HepG2 (cell line): ENCODE measurements at regions not wholly inside any gene's neighbourhood (a gene's known extent, or its start where the extent isn't known, plus 50 kb on each side); places are given as distances from the start of the nearest gene placed in this dataset.

Experiments
- ATAC-seq: fragments of 200-7000 bp; cut with Tn5 transposase; 3 replicates; pipeline ENCODE4 v1.9.1; 2020; ENCODE audit warnings: mild to moderate bottlenecking, moderate library complexity
- BruUV-seq: library from RNA; stranded (reverse); fragments of 400-500 nt; replicated peaks from 2 replicates; lab custom pipeline; 2021; lab: Mats Ljungman, UMichigan
- CTCF ChIA-PET: fragments of 300-600 bp; formaldehyde crosslinking; extraction: SDS; loops from one replicate; lab custom pipeline; 2021; ENCODE audit warnings: low total read pairs, inconsistent platforms, low intra/inter-chr PET ratio; lab: Yijun Ruan, JAX
- POLR2A ChIA-PET: fragments of 350-600 bp; sonication (Branson Sonifier 250); formaldehyde crosslinking; loops from one replicate; lab custom pipeline; 2020; ENCODE audit warnings: antibody characterized with exemption, inconsistent platforms; lab: Yijun Ruan, JAX
- DNase-seq: peaks from one replicate; pipeline ENCODE4 v3.0.0-alpha.2; 2015; ENCODE audit warnings: low spot score
- FAIRE-seq: peaks from 3 replicates; lab custom pipeline; 2011; peaks lifted over from hg19 to GRCh38; lab: Jason Lieb, UNC
- H2AFZ ChIP-seq: one replicate; pipeline ENCODE4 v1.6.1; 2011; ENCODE audit warnings: low read length, inconsistent platforms
- H3K27ac ChIP-seq: fragments of 300-600 bp; 3 replicates; pipeline ENCODE4 v1.8.0; 2011; ENCODE audit warnings: mixed run types, mild to moderate bottlenecking, mixed read lengths, low read length, inconsistent platforms; ENCODE audit not compliant: insufficient read depth; ENCODE audit errors: extremely low read length
- H3K27me3 ChIP-seq, 2 experiments: fragments of 200-600 bp in 1 of 2; 2 replicates in 1 of 2; 3 replicates in 1 of 2; pipeline versions ENCODE4 v1.6.0 to v1.8.0; 2011; ENCODE audit warnings: low read length in 2 of 2, mild to moderate bottlenecking in 2 of 2, moderate library complexity in 2 of 2, inconsistent platforms in 1 of 2; ENCODE audit not compliant: insufficient read depth in 2 of 2, control insufficient read depth in 1 of 2
- H3K36me3 ChIP-seq, 2 experiments: fragments of 200-600 bp in 1 of 2; replicated peaks in 1 of 2; 2 replicates in 1 of 2; 3 replicates in 1 of 2; pipeline versions ENCODE4 v1.5.1 to v1.8.0; 2011; ENCODE audit warnings: low read length in 2 of 2, inconsistent platforms in 1 of 2; ENCODE audit not compliant: insufficient read depth in 2 of 2, control insufficient read depth in 1 of 2
- H3K4me1 ChIP-seq: 2 replicates; pipeline ENCODE4 v1.5.1; 2012; ENCODE audit warnings: low read length, inconsistent platforms; ENCODE audit not compliant: insufficient read depth
- H3K4me2 ChIP-seq: 2 replicates; pipeline ENCODE4 v1.6.0; 2011; ENCODE audit warnings: low read depth, low read length, inconsistent platforms
- H3K4me3 ChIP-seq, 3 experiments: fragments of 200-600 bp in 1 of 3; sonication (generic), shearing (Covaris generic) in 1 of 3; replicated peaks in 1 of 3; 2 replicates each; pipeline ENCODE4 v1.5.1; 2011 to 2016; ENCODE audit warnings: low read length in 3 of 3, inconsistent platforms in 2 of 3, low read depth in 2 of 3, mild to moderate bottlenecking in 2 of 3, control low read depth in 1 of 3, mixed read lengths in 1 of 3; ENCODE audit not compliant: insufficient read depth in 1 of 3
- H3K79me2 ChIP-seq: one replicate; pipeline ENCODE4 v1.6.1; 2011; ENCODE audit warnings: low read length, inconsistent platforms; ENCODE audit not compliant: insufficient read depth
- H3K9ac ChIP-seq: 2 replicates; pipeline ENCODE4 v1.6.0; 2011; ENCODE audit warnings: mild to moderate bottlenecking, low read depth, low read length, inconsistent platforms; ENCODE audit not compliant: insufficient read depth
- H3K9me3 ChIP-seq: 2 replicates; pipeline ENCODE4 v1.5.1; 2012; ENCODE audit warnings: mild to moderate bottlenecking, low read length
- H4K20me1 ChIP-seq: 2 replicates; pipeline ENCODE4 v1.6.0; 2011; ENCODE audit warnings: inconsistent platforms, mild to moderate bottlenecking, low read length, moderate library complexity; ENCODE audit not compliant: insufficient read depth
- AKNA ChIP-seq: sonication (generic); formaldehyde crosslinking; IDR thresholded peaks from 2 replicates; pipeline ENCODE4 v1.4.0; 2020; ENCODE audit warnings: missing genetic modification reagents, borderline replicate concordance
- ATF7 ChIP-seq, 2 experiments: fragments of 450-650 bp in 1 of 2; sonication (generic) in 1 of 2; formaldehyde crosslinking in 1 of 2; IDR thresholded peaks; 2 replicates each; pipeline versions ENCODE4 v1.4.0 to v1.6.1; 2016 to 2020; ENCODE audit warnings: antibody characterized with exemption in 1 of 2, mild to moderate bottlenecking in 1 of 2, missing genetic modification reagents in 1 of 2
- CEBPZ ChIP-seq: IDR thresholded peaks from 2 replicates; pipeline ENCODE4 v1.6.1; 2012; ENCODE audit warnings: low read length, improper control_type of control experiment
- CREB1 ChIP-seq, 2 experiments: fragments of 450-650 bp in 1 of 2; IDR thresholded peaks; 2 replicates each; pipeline ENCODE4 v1.6.1; 2016 to 2017; ENCODE audit warnings: control low read depth in 1 of 2, mild to moderate bottlenecking in 1 of 2, missing compliant biosample characterization in 1 of 2, missing genetic modification characterization in 1 of 2
- GPBP1L1 ChIP-seq: sonication (generic); formaldehyde crosslinking; IDR thresholded peaks from 2 replicates; pipeline ENCODE4 v1.5.0; 2020; ENCODE audit warnings: mild to moderate bottlenecking, missing genetic modification reagents
- JDP2 ChIP-seq: sonication (generic); formaldehyde crosslinking; IDR thresholded peaks from 2 replicates; pipeline ENCODE4 v1.8.1; 2022; ENCODE audit warnings: missing genetic modification reagents, borderline replicate concordance
- NFE2L1 ChIP-seq: sonication (generic); formaldehyde crosslinking; IDR thresholded peaks from 2 replicates; pipeline ENCODE4 v1.4.0; 2020; ENCODE audit warnings: missing genetic modification reagents, mild to moderate bottlenecking, borderline replicate concordance
- NFYB ChIP-seq: sonication (generic); formaldehyde crosslinking; IDR thresholded peaks from 2 replicates; pipeline ENCODE4 v1.4.0; 2020; ENCODE audit warnings: missing genetic modification reagents
- NR1H2 ChIP-seq: sonication (generic); formaldehyde crosslinking; IDR thresholded peaks from 2 replicates; pipeline ENCODE4 v1.8.1; 2022; ENCODE audit warnings: low read depth, missing genetic modification reagents, borderline replicate concordance
- PHF8 ChIP-seq: sonication (generic); formaldehyde crosslinking; IDR thresholded peaks from 2 replicates; pipeline ENCODE4 v1.5.0; 2020; ENCODE audit warnings: missing genetic modification reagents
- YY1 ChIP-seq: IDR thresholded peaks from 2 replicates; pipeline ENCODE4 v1.6.1; 2011; ENCODE audit warnings: low read length, low read depth, moderate library complexity, mild to moderate bottlenecking; ENCODE audit not compliant: insufficient read depth, insufficient replicate concordance
- ZFP36 ChIP-seq: fragments of 150-350 bp; IDR thresholded peaks from 2 replicates; pipeline ENCODE4 v1.6.1; 2018; ENCODE audit warnings: borderline replicate concordance, low read length, low read depth; ENCODE audit not compliant: partially characterized antibody
- ZFYVE20 ChIP-seq: sonication (generic); formaldehyde crosslinking; IDR thresholded peaks from 2 replicates; pipeline ENCODE4 v1.8.0; 2023; ENCODE audit warnings: low read depth, mild to moderate bottlenecking, moderate library complexity, missing genetic modification reagents, borderline replicate concordance
- ZNF3 ChIP-seq: IDR thresholded peaks from 2 replicates; pipeline ENCODE4 v1.7.0; 2017; ENCODE audit warnings: inconsistent platforms
- WGBS: methylation state at CpG from one replicate; pipeline ENCODE4 v1.1.6; 2017; ENCODE audit warnings: low lambda C conversion rate; 5-methylcytosine and 5-hydroxymethylcytosine counted together
- in situ Hi-C: cut with HindIII; loops from 2 replicates; pipeline ENCODE4 v1.10.0; 2017; ENCODE audit warnings: low pct_unique_long_range_greater_than_20kb; ENCODE audit not compliant: extremely low pct_ligation_motif_present
- intact Hi-C: fragments of 100-400 bp; cut with micrococcal nuclease; formaldehyde crosslinking; loops from one replicate; pipeline ENCODE4 v1.10.0; 2022; ENCODE audit not compliant: unreplicated experiment

- TF ChIP-seq JDP2 (no peak), GPBP1L1 (CRISPR knock-in tag) (no peak), NR1H2 (CRISPR knock-in tag) (no peak), ZFYVE20 (no peak), PHF8 (CRISPR knock-in tag) (no peak), AKNA (CRISPR knock-in tag) (no peak), ZNF3 (CRISPR knock-in tag) (no peak), NFYB (CRISPR knock-in tag) (no peak)
Measured at GRCh38 chr6:170200458-170200891, 90.4 kb downstream of the DLL1 start (continued).

- peaks cover 8% of the 10 kb centered on the region for H3K9me3 ChIP-seq
- no peak overlapping the region for H2AFZ ChIP-seq
- FAIRE-seq (no peak), DNase-seq (no peak), ATAC-seq (no peak)
- H3K4me3 ChIP-seq = no peak overlapping the region
- no peaks in the 10 kb centered on the region for H3K36me3 ChIP-seq
- no peak overlapping the region for H3K4me2 ChIP-seq
- ChIA-PET CTCF (no interaction called here), POLR2A (no interaction called here)
- in situ Hi-C loops (no loop called here), intact Hi-C loops (no loop called here)
- H3K79me2 ChIP-seq = no peaks in the 10 kb centered on the region
- H3K27me3 ChIP-seq = peaks cover 2 to 17% of the 10 kb centered on the region in 2 experiments
- TF ChIP-seq YY1 (no peak), NFE2L1 (CRISPR knock-in tag) (no peak), ZFP36 (no peak), CREB1 (IDR thresholded peaks at IDR 0.05) (0 out of 2 replicates have a peak, but pooled peaks have one; percentile 11), CREB1 (CRISPR knock-in tag; IDR thresholded peaks at IDR 0.05) (no peak), CEBPZ (no peak), ATF7 (IDR thresholded peaks at IDR 0.05) (peak; percentile 56), ATF7 (CRISPR knock-in tag; IDR thresholded peaks at IDR 0.05) (no peak)
- no peaks in the 10 kb centered on the region for H3K4me1 ChIP-seq
- H3K27ac ChIP-seq = no peak overlapping the region
- no peaks in the 10 kb centered on the region for H4K20me1 ChIP-seq
- H3K9ac ChIP-seq = no peak overlapping the region
- WGBS = 13% methylated on average over 6 of the region's 6 CpGs
- no TSS peak for BruUV-seq
Measured at GRCh38 chr6:170199716-170200115, 91.2 kb downstream of the DLL1 start.
